ENCODE measurements at regions not wholly inside any gene's neighbourhood (a gene's known extent, or its start where the extent isn't known, plus 50 kb on each side); places are given as distances from the start of the nearest gene placed in this dataset.

DNA sequence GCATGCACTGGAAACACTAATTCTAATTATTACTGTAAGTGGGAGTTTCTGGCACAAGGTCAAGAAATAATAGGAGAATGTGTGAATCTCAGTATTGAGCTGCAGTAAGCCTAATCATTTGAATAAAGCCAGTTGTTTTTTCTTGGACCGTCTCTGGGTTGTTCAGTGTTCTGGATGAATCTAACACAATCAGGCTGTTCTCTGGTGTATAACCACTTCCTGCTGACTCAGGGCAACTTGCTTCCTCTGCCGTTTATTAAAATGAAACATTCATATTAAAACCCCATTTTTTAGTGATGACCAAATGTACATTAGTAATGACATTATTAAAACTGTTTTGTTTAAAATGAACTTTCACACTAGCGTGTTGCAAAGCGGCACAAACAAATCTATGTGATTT, 273.1 kb upstream of the SNX7 start:
- H3K4me1 ChIP-seq (ENCODE audit: insufficient read depth) = peaks cover 24% of the 10 kb centered on the region
- H3K9ac ChIP-seq = 0 out of 2 replicates have a peak overlapping the region, but pooled peaks have one; percentile 23
- H3K27me3 ChIP-seq (replicated peaks; ENCODE audit: insufficient read depth) = no peaks in the 10 kb centered on the region
- no peaks in the 10 kb centered on the region for H3K9me3 ChIP-seq (ENCODE audit: low read depth)
- H3K4me3 ChIP-seq = peak overlapping the region; percentile 45
- DNase-seq = peak; percentile 82
- peak overlapping the region; percentile 76 for H3K27ac ChIP-seq
- 0 to 4% methylated on average over 4 of the region's 4 CpGs for WGBS, 2 experiments (ENCODE audit: low coverage in 1 of 2, low lambda C conversion rate in 2 of 2, missing lambda C conversion rate in 2 of 2)
- in situ Hi-C loops (cut with MboI) = no loop called here
- TF ChIP-seq EZH2phosphoT487 (IDR thresholded peaks at IDR 0.05; ENCODE audit: insufficient read depth, low read depth) (no peak), EZH2 (IDR thresholded peaks at IDR 0.05; ENCODE audit: insufficient read depth, poor library complexity, severe bottlenecking) (no peak)
- no peaks in the 10 kb centered on the region for H3K36me3 ChIP-seq (ENCODE audit: low read depth)
- H3K79me2 ChIP-seq (ENCODE audit: insufficient read depth) = no peaks in the 10 kb centered on the region
- peak overlapping the region; percentile 78 for H2AFZ ChIP-seq
- H4K20me1 ChIP-seq (ENCODE audit: insufficient read depth) = no peaks in the 10 kb centered on the region
- peaks cover 28% of the 10 kb centered on the region for H3F3A ChIP-seq (ENCODE audit: insufficient read depth)
- no peaks in the 10 kb centered on the region for H3K9me2 ChIP-seq (ENCODE audit: insufficient read depth)
- peak overlapping the region; percentile 71 for H3K4me2 ChIP-seq (ENCODE audit: unreplicated experiment)

DNA sequence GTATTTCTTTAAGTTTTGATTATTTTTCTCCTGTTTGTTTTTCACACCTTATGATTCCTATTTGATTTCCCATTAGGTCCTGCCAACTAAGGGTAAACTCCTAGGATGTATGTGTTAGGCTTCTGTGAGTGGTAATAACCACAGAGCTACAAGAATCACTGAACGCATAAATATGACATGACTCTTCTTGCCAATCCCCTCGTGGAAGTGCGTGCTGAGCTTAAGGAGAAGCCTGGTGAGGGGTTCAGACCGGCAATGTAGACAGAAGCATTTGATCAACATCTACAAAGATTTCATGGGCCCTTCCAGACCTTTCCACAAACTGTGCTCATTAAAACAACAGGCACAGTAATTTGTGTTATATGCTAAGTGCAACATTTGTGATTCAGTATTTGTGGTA, 273.8 kb upstream of the SNX7 start:
- Histone ChIP-seq H2AFZ (peak overlapping the region; percentile 78), H3K9me2 (ENCODE audit: insufficient read depth) (no peaks in the 10 kb centered on the region), H3K4me2 (ENCODE audit: unreplicated experiment) (peak overlapping the region; percentile 71), H3K4me3 (no peak overlapping the region), H3K27me3 (replicated peaks; ENCODE audit: insufficient read depth) (no peaks in the 10 kb centered on the region), H4K20me1 (ENCODE audit: insufficient read depth) (no peaks in the 10 kb centered on the region), H3K9me3 (ENCODE audit: low read depth) (no peaks in the 10 kb centered on the region), H3K27ac (no peak overlapping the region), H3K36me3 (ENCODE audit: low read depth) (no peaks in the 10 kb centered on the region), H3K4me1 (ENCODE audit: insufficient read depth) (peaks cover 28% of the 10 kb centered on the region), H3K9ac (0 out of 2 replicates have a peak overlapping the region, but pooled peaks have one; percentile 23), H3K79me2 (ENCODE audit: insufficient read depth) (no peaks in the 10 kb centered on the region), H3F3A (ENCODE audit: insufficient read depth) (peaks cover 28% of the 10 kb centered on the region)
- in situ Hi-C loops (cut with MboI) = no loop called here
- no peak for TF ChIP-seq EZH2 (IDR thresholded peaks at IDR 0.05; ENCODE audit: insufficient read depth, poor library complexity, severe bottlenecking)
- no peak for TF ChIP-seq EZH2phosphoT487 (IDR thresholded peaks at IDR 0.05; ENCODE audit: insufficient read depth, low read depth)
- no peak for DNase-seq
- 83% methylated on average over 4 of the region's 4 CpGs for WGBS, 2 experiments (ENCODE audit: low coverage in 1 of 2, low lambda C conversion rate in 2 of 2, missing lambda C conversion rate in 2 of 2)

DNA sequence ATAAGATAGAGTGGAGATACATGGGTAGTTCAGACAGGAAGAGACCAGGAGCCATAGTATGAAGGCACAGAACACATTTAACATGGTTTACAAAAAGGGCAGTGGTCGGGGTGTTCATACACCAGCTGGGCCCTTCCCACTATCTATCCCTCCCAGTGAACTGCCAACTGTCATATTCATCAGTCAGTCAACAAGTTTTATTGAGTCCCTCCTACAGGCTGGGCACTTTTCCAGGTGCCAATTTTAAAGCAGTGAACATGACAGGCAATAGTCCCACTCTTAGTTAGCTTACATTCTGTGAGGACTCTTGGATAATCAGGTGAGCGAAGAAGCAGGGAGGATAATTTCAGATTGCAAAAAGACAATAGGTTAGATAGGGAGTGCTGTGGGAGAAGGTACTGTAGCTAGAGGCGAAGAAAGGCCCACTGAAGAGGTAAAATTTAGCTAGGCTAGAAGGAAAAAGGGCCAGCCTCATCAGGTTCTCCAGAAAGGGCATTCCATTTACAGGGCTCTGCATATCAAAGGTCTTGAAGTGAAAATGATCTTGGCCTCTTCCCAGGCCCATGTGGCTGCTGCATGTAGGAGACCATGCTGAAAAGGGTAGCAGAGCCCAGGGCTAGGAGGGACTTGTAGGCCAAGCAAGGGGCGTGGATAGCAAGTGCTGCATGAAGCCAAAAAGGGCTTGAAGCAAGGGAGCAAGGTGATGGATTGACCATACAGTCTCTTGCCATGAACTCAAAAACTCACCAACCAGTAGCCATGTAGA, 274.7 kb upstream of the SNX7 start:
- no peaks in the 10 kb centered on the region for H3K9me2 ChIP-seq (ENCODE audit: insufficient read depth)
- no peak overlapping the region for H3K4me2 ChIP-seq (ENCODE audit: unreplicated experiment)
- peaks cover 29% of the 10 kb centered on the region for H3K4me1 ChIP-seq (ENCODE audit: insufficient read depth)
- TF ChIP-seq EZH2phosphoT487 (IDR thresholded peaks at IDR 0.05; ENCODE audit: insufficient read depth, low read depth) (no peak), EZH2 (IDR thresholded peaks at IDR 0.05; ENCODE audit: insufficient read depth, poor library complexity, severe bottlenecking) (no peak)
- no peaks in the 10 kb centered on the region for H3K27me3 ChIP-seq (replicated peaks; ENCODE audit: insufficient read depth)
- in situ Hi-C loops (cut with MboI) = no loop called here
- H3K79me2 ChIP-seq (ENCODE audit: insufficient read depth) = no peaks in the 10 kb centered on the region
- H4K20me1 ChIP-seq (ENCODE audit: insufficient read depth) = no peaks in the 10 kb centered on the region
- H3K27ac ChIP-seq = no peak overlapping the region
- peaks cover 28% of the 10 kb centered on the region for H3F3A ChIP-seq (ENCODE audit: insufficient read depth)
- no peaks in the 10 kb centered on the region for H3K36me3 ChIP-seq (ENCODE audit: low read depth)
- H3K9ac ChIP-seq = no peak overlapping the region
- no peak overlapping the region for H2AFZ ChIP-seq
- no peak overlapping the region for H3K4me3 ChIP-seq
- H3K9me3 ChIP-seq (ENCODE audit: low read depth) = no peaks in the 10 kb centered on the region
- 93 to 98% methylated on average over 4 of the region's 4 CpGs for WGBS, 2 experiments (ENCODE audit: low coverage in 1 of 2, low lambda C conversion rate in 2 of 2, missing lambda C conversion rate in 2 of 2)
- no peak for DNase-seq

GRCh38 chr1:98385652-98386051, 275.9 kb upstream of the SNX7 start:
- H3K9me2 ChIP-seq (ENCODE audit: insufficient read depth) = no peaks in the 10 kb centered on the region
- DNase-seq = peak; percentile 15
- 29 to 31% methylated on average over 1 of the region's 1 CpG for WGBS, 2 experiments (ENCODE audit: low coverage in 1 of 2, low lambda C conversion rate in 2 of 2, missing lambda C conversion rate in 2 of 2)

More at GRCh38 chr1:98385652-98386051, 275.9 kb upstream of the SNX7 start:
- H3K4me1 ChIP-seq (ENCODE audit: insufficient read depth) = peaks cover 29% of the 10 kb centered on the region
- in situ Hi-C loops (cut with MboI) = no loop called here
- no peaks in the 10 kb centered on the region for H3K36me3 ChIP-seq (ENCODE audit: low read depth)
- no peak overlapping the region for H3K4me3 ChIP-seq
- no peak overlapping the region for H3K4me2 ChIP-seq (ENCODE audit: unreplicated experiment)
- H3K9me3 ChIP-seq (ENCODE audit: low read depth) = no peaks in the 10 kb centered on the region
- no peak overlapping the region for H3K9ac ChIP-seq
- H4K20me1 ChIP-seq (ENCODE audit: insufficient read depth) = no peaks in the 10 kb centered on the region
- TF ChIP-seq EZH2 (IDR thresholded peaks at IDR 0.05; ENCODE audit: insufficient read depth, poor library complexity, severe bottlenecking) = no peak
- no peak for TF ChIP-seq EZH2phosphoT487 (IDR thresholded peaks at IDR 0.05; ENCODE audit: insufficient read depth, low read depth)
- no peak overlapping the region for H3K27ac ChIP-seq
- no peaks in the 10 kb centered on the region for H3K79me2 ChIP-seq (ENCODE audit: insufficient read depth)
- no peaks in the 10 kb centered on the region for H3K27me3 ChIP-seq (replicated peaks; ENCODE audit: insufficient read depth)
- H3F3A ChIP-seq (ENCODE audit: insufficient read depth) = peaks cover 28% of the 10 kb centered on the region
- H2AFZ ChIP-seq = no peak overlapping the region
